Gastrocnemius medialis (tissue), 4 donors: ENCODE measurements at regions not wholly inside any gene's neighbourhood (a gene's known extent, or its start where the extent isn't known, plus 50 kb on each side); places are given as distances from the start of the nearest gene placed in this dataset.

ENCODE experiments used
- POLR2A ChIP-seq, 2 donors: fragments of 450-650 bp; IDR thresholded peaks; one replicate each; pipeline ENCODE4 v1.6.1; 2017; ENCODE audit warnings: antibody characterized with exemption in 2 of 2, mild to moderate bottlenecking in 2 of 2, moderate library complexity in 2 of 2
- TF ChIP-seq, protein P1 (sequence below), 5 experiments: fragments of 450-650 bp in 3 of 5; fragments of 200-600 bp in 2 of 5; sonication (generic) in 2 of 5; IDR thresholded peaks in 4 of 5; conservative IDR thresholded peaks in 1 of 5; 1 replicate in 4 of 5; 2 replicates in 1 of 5; pipeline ENCODE4 v1.5.1; 2016 to 2019; ENCODE audit warnings: antibody characterized with exemption in 5 of 5, mild to moderate bottlenecking in 3 of 5, moderate library complexity in 3 of 5

GRCh38 chr1:232422898-232423297, 207.0 kb downstream of the SIPA1L2 start:
- TF ChIP-seq, protein P1, sequence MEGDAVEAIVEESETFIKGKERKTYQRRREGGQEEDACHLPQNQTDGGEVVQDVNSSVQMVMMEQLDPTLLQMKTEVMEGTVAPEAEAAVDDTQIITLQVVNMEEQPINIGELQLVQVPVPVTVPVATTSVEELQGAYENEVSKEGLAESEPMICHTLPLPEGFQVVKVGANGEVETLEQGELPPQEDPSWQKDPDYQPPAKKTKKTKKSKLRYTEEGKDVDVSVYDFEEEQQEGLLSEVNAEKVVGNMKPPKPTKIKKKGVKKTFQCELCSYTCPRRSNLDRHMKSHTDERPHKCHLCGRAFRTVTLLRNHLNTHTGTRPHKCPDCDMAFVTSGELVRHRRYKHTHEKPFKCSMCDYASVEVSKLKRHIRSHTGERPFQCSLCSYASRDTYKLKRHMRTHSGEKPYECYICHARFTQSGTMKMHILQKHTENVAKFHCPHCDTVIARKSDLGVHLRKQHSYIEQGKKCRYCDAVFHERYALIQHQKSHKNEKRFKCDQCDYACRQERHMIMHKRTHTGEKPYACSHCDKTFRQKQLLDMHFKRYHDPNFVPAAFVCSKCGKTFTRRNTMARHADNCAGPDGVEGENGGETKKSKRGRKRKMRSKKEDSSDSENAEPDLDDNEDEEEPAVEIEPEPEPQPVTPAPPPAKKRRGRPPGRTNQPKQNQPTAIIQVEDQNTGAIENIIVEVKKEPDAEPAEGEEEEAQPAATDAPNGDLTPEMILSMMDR (IDR thresholded peaks at IDR 0.05 in 4 of 5, conservative IDR thresholded peaks at IDR 0.05 in 1 of 5): no peak
- TF ChIP-seq POLR2A (IDR thresholded peaks at IDR 0.05): no peak
